Suprapubic skin (tissue), 4 donors: ENCODE measurements at regions not wholly inside any gene's neighbourhood (a gene's known extent, or its start where the extent isn't known, plus 50 kb on each side); places are given as distances from the start of the nearest gene placed in this dataset.

Experiments used
- CTCF ChIP-seq, 2 donors: fragments of 200-600 bp in 1 of 2; fragments of 450-650 bp in 1 of 2; sonication (generic) in 1 of 2; IDR thresholded peaks; one replicate each; pipeline ENCODE4 v1.5.1; 2016 to 2019; ENCODE audit warnings: antibody characterized with exemption in 2 of 2, mild to moderate bottlenecking in 1 of 2, moderate library complexity in 1 of 2
- EP300 ChIP-seq: sonication (generic); formaldehyde crosslinking; IDR thresholded peaks from one replicate; pipeline ENCODE4 v1.6.1; 2017; ENCODE audit warnings: antibody characterized with exemption
- POLR2A ChIP-seq, 2 donors: fragments of 450-650 bp; IDR thresholded peaks; one replicate each; pipeline ENCODE4 v1.6.1; 2017; ENCODE audit warnings: antibody characterized with exemption in 2 of 2, mild to moderate bottlenecking in 2 of 2, moderate library complexity in 2 of 2
- POLR2AphosphoS5 ChIP-seq, 3 donors: sonication (generic); formaldehyde crosslinking; IDR thresholded peaks; one replicate each; pipeline ENCODE4 v1.6.1; 2017; ENCODE audit warnings: antibody characterized with exemption in 3 of 3

- TF ChIP-seq CTCF (IDR thresholded peaks at IDR 0.05): no peak
- no peak for TF ChIP-seq POLR2A (IDR thresholded peaks at IDR 0.05)
- TF ChIP-seq POLR2AphosphoS5 (IDR thresholded peaks at IDR 0.05): no peak
- TF ChIP-seq EP300: no peak
These were observed 64.5 kb upstream of the WARS2 start for GRCh38 chr1:119204961-119205357.
